Loucy (cell line): ENCODE measurements at regions not wholly inside any gene's neighbourhood (a gene's known extent, or its start where the extent isn't known, plus 50 kb on each side); places are given as distances from the start of the nearest gene placed in this dataset.

Experiments
- EZH2phosphoT487 ChIP-seq: fragments of 200-600 bp; IDR thresholded peaks from 2 replicates; pipeline ENCODE4 v1.6.1; 2018; ENCODE audit warnings: antibody characterized with exemption, mild to moderate bottlenecking, moderate library complexity, borderline replicate concordance
- TF ChIP-seq, protein P1 (sequence below): fragments of 200-600 bp; sonication (generic); conservative IDR thresholded peaks from 2 replicates; pipeline ENCODE4 v1.5.1; 2014; ENCODE audit warnings: mild to moderate bottlenecking, antibody characterized with exemption, low read length

- TF ChIP-seq, protein P1, sequence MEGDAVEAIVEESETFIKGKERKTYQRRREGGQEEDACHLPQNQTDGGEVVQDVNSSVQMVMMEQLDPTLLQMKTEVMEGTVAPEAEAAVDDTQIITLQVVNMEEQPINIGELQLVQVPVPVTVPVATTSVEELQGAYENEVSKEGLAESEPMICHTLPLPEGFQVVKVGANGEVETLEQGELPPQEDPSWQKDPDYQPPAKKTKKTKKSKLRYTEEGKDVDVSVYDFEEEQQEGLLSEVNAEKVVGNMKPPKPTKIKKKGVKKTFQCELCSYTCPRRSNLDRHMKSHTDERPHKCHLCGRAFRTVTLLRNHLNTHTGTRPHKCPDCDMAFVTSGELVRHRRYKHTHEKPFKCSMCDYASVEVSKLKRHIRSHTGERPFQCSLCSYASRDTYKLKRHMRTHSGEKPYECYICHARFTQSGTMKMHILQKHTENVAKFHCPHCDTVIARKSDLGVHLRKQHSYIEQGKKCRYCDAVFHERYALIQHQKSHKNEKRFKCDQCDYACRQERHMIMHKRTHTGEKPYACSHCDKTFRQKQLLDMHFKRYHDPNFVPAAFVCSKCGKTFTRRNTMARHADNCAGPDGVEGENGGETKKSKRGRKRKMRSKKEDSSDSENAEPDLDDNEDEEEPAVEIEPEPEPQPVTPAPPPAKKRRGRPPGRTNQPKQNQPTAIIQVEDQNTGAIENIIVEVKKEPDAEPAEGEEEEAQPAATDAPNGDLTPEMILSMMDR, result no peak
- TF ChIP-seq EZH2phosphoT487, result no peak
Observed at GRCh38 chr11:33633251-33634003, 67.2 kb downstream of the C11orf91 start.
